GM19395 (cell line): ENCODE measurements at regions not wholly inside any gene's neighbourhood (a gene's known extent, or its start where the extent isn't known, plus 50 kb on each side); places are given as distances from the start of the nearest gene placed in this dataset.
"Not testable (repeated sequence)": the region's sequence is repeated elsewhere in the genome, so short reads cannot be mapped to it uniquely, and the experiment has no call there.

ENCODE experiments used
- ATAC-seq: cut with Tn5 transposase; IDR thresholded peaks from one replicate; pipeline ENCODE4 v1.9.1; 2021; ENCODE audit warnings: mild to moderate bottlenecking, moderate library complexity; ENCODE audit not compliant: unreplicated experiment

DNA sequence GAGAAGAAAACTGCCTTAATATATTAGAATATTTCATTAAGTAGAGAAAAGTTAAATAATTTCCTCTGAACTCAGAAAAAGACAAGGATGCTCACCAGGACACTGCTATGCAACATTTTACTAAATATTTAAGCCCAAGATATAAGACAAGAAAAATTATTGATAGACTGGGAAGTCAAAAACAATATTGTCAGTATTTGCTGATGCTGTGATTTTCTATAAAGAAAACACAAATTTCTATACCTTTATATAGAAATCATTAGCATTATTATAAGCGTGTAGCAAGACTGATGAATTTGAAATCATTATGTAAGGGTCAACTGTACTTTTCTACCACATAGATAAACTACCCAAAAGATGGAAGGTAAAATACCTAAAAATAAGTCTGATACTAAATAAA, 451.0 kb downstream of the RNF144A start:
- ATAC-seq: no peak

DNA sequence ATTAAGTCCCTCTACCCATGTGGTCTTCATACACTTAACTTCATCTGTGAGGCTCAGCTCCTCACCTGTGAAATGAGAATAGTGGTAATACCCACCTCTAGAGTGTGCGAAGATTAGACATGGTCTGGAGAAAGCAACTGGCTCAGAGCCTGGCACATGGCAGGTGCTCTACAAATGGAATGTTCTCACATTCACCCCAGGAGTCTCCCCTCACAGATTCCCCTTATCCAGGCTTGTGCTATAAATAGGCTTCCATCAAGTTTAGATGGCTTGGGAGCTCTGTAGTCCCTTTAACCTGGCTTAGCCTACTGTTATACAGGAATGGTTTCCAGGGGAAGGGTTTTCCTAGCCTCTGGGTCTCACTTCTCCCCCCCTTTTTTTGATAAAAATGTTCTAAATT, 455.9 kb downstream of the RNF144A start:
- no peak for ATAC-seq

DNA sequence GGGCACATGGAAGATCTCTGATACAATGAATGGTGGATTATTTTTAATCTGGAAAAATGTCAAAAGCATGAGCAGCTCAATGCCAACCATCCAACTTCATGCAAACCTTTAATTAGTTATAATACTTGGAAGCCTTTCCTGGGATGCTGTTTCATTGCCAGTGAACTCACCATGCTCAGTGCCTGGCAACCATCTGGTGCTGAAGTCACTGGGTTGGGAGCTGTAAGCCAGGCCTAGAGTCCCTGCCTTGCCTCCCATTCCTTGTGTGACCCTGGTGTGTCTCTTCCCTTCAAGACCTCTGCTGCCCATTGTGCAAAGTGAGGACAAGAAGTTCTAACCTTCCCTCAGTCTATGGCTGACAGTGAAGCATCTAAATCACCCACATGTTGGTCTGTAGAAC, 458.7 kb downstream of the RNF144A start:
- ATAC-seq: no peak

DNA sequence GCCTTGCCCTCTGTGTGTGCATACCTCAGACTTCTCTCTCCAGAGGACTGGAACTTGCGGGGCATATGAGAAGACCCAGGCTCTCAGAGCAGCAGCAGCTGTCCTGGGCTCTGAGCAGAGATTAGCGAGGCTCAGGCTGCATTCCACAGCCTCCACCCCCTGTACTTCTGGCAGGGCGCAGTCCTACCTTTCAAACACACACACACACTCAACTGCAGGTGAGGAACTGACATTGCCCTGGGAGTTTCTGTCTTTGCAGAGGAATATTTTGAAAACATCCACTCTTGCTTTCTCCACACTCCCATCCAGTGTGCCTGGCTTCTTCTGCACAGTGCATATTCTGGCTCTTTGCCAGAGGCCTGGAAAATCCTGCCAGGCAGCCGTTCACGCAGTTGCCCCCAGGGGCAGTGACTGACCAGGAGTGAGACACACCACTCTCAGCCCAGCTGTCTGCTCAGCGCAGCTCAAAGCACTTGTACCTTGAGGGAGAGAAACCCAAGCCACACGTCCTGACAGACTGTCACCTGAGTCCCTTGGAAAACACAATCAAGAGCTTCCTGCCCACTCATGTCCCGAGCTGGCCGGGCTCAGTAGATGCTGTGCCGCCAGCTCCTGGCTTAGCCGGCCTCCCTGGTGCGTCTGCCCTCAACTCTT, 460.8 kb downstream of the RNF144A start:
- ATAC-seq: no peak

DNA sequence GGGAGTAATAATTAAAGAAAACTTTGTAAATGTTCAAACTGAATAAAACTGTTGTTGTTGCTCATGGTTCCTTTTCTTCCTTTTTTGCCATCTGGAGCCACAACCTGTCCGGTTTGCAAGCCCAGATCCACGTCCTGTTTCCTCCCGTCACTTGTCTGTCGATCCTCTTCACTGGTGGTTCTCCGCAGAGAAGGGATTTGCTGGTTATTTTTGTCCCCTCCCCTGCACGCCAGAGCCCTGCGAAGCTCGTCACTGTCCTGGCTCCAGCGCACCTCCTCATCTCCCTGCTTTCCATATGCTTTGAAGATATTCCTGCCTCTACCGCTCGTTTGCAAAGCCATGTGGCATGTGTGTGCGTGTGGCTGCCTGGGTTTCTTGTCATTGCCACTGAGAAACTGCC, 461.4 kb downstream of the RNF144A start:
- ATAC-seq: no peak

DNA sequence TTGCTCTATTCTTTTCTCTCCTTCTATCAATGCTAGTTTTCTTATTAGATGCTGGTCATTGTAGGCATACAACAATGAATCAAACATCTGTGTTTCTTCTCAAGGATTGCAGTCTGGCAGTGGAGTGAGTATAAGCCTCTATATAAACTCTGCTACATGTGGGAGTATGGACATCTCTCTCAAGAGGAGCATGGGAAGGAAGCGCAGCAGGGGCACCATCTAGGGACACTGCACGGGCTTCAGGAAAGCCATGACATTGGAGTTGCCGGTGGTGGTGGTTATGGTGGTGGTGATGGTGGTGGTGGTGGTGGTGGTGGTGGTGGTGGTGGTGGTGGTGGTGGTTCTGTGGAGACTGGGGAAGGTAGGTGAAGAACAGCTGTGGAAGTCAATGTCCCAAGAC, 462.6 kb downstream of the RNF144A start:
- ATAC-seq: no peak

DNA sequence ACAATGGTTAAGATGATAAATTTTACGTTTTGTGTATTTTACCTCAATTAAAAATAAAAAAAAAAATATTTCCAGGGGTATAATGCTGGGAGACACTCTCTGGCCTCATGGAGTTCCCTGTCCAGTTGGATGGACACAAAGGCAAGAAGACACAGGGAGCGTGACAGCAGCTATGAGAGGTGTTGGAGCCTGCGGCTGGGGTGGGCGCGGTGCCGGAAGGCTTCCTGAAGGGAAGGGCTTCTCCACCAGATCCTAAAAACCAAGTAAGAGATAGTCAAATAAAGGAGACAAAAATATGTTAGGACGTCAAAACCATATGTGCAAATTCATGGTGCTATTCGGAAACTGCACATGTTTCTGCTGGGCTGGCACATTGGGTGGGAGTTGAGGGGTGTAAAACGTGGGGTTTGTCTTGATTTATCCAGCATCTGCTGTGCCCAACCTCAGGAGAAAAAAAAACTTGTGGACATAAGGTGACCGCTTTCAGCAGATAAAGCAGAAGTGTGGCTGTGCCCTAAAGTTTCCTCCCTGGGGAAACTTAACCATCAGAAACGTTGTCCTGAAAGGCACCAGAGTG, 467.6 kb downstream of the RNF144A start:
- ATAC-seq: no peak

DNA sequence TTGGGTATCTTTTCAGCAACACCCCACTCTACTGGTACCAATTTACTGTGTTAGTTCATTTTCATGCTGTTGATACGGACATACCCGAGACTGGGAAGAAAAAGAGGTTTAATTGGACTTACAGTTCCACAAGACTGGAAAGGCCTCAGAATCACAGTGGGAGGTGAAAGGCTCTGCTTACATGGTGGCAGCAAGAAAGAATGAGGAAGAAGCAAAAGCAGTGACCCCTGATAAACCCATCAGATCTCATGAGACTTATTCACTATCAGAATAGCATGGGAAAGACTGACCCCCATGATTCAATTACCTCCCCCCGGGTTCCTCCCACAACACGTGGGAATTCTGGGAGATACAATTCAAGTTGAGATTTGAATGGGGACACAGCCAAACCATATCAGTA, 473.1 kb downstream of the RNF144A start:
- not testable (repeated sequence) for ATAC-seq

DNA sequence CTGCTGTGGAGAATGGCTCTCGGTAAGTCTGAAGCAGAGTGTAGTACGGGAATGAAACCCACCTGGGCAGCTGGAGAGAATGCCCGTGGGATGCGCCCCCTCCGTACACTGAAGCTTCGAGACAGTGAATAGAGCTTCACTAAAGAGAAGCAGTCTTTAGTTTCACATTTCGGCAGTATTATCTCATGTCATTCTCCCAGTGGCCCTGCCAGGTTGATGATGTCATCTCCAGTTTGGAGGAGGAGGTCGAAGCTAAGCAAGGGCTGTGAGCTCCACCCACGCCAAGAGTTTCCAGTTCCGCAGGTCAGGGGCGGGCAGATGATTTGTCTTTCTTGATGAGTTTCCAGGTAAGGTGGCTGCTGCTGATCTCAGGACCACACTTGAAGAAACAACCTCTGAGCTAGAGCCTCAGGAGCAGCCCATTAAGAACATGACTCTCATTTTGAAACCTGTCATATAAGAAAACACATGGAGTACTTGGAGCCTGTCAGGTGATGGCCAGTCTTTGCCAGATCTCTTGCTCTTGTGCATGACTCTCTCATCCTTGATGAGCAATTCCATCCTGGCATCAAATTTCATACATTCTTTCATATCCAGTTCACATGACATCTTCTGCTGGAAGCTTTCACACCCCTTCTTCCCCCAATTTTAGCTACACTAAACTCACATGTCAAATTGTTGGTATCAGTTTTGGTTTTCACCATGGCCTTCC, 475.0 kb downstream of the RNF144A start:
- no peak for ATAC-seq

DNA sequence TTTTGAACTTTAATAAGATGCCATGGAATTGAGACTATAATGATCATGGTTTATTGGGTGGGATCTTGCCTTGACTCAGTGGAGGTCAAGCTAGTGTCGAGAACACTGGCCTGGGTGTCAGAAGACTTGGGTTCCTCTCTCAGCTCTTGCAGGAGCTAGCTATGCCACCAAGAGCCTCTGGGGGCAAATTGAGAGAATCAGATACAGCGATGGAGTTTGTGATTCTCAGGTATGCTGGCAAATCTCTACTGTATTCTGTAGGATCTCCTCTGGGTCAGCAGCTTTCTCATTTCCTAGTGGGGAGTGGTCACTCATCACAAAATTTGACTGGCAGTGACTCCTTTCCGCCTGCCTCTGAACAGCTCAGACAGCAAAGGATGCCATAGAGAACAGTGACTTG, 477.0 kb downstream of the RNF144A start:
- ATAC-seq: no peak

DNA sequence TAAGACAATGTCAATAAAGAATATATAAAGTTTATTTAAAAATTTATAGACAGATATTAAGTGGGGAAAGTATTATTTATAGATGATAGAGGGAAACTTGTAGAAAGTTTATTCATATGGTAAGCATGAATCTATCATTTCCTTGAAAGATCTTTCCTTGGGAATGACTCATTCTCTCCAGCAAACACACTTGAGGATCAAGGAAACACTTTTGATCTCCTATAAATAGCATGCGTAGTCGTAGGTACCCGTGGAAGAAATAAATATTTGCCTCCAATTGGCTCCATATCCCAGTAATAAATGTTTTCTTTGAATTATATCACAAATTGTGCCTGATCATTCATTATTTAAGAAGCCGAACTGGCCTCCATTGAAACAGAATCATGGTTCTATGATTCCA, 483.4 kb downstream of the RNF144A start:
- ATAC-seq: no peak

DNA sequence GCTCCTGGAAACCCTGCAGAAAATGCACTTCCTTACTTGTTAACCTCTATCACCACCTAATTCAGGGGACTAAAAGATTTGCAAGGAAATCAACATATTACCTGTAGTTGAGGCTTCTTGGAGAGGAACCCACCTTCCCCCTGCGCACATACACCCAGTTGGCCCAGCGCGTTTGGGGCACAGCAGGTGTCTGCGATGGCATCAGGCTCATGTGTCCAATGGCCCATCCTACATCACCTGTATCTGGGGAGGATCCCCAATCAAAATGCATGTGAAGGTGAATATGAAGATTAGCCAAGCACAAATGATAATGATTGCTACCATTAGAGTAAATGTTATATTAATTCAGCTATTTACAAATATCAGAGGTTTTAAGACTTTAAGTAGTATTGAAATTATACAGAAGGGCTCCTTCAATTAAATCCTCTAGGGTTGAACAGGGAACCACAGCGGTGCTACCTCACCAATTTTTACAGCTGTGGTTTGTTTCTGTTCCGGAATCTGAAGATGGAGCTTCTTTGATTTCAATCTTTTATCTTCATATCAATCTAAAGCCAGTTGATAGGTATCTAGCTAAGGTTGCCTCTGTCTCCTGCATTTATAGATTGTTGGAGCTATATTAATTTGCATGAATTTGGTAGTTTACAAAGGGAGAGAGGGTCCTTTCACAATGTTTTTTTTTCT, 486.0 kb downstream of the RNF144A start:
- no peak for ATAC-seq

DNA sequence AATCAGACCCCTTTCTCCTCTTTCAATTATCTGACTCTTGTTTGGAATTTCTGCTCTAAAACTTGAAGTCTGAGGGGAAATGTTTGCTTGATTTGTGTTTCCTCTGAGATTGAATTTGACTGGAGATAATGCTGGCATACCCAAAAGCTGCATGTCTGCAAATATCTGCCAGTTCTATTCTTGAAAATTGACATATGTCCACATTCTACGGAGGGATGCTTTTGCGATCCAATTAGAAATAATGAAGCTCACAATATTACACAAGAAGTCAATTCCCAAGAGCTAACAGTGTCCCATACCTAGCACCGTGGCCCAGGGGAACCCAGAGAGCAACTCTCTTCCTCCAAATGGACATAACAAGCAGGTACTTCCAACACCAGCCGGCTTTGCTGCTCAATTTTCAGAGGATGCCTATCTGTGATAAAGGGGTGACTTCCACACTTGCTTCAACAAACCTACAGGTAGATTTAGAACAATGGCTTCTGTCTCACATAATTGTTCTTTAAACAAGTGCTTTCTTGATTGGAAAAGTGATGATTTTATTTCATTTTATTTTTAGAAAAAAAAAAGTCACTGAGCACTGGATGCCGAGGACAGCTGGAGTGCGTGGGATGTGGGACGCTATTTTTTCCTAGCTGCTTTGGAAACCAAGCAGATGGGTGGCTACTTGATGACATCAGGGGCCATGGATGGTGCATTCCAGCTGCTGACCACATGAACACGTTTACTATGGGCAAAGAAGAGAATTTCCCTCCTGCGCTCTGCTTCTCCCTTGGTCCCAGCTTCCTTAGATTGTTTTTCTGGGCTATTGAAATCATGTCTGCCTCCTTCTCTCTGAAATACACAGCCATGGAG, 488.9 kb downstream of the RNF144A start:
- ATAC-seq: no peak

DNA sequence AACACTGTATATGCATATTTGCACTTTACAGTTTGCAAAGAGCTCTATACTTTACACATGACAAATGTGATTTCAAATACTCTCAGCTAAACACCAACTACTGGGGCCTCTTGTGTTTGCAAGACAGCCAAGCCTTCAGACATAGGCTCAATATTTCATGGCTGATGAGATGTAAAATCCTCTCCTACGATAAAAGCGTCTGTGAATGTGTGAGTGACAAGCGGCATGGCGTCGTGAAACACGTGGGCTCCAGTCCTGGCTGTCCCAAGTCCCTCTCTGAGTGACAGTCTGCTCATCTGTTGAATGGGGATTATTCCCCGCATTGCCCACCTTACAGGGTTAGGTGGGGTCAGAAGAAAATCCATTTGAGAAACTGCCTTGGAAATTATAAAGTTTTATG, 489.8 kb downstream of the RNF144A start:
- ATAC-seq: no peak

DNA sequence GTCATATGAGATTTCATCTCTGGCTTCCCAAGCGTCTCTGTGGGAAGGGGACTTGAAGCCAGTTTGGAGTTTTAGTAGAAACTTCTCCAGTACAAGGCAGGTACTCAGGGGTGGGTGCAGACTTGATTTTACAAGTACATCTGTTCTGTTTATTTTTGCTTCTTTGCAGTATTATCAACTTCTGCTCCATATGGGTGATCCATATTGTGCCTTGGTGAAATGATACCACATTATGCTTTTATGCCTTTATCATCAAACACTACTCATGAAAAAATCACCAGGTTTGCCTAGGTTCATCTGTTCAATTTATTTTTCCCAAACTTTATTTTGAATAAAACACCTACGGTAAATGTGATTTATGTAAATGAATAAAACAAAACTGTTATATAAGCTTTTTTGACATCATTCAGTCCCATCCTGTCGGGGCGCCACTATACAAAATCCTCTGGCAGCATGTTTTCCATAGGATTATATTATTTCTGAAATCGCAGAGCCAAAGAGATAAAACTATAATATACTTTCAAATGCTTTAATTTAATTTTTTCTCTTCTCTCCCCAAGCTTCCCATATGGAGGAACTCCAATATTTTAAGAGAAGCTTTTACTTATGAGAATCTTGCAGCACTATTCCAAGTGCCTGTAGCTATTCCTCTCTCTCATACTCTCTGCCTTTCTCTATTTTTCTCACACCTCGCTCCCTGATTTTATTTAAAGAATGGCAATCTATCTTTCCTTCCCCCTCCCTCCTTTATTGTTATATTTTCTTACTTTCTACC, 490.9 kb downstream of the RNF144A start:
- ATAC-seq: no peak

DNA sequence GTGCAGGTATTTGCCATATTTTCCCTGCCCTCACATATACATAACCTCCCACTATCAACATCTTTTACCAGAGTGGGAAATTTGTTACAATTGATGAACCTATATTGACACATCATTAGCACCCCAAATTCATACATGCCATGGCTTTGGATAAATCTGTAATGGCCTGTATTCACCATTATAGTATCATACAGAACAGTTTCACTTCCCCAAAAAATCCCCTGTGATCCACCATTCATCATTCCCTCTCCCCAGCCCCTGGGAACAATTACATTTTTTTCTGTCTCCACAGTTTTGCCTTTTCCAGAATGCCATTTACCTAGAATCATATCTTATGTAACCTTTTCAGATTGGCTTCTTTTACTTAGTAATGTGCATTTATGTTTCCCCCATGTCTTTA, 494.5 kb downstream of the RNF144A start:
- ATAC-seq: no peak

DNA sequence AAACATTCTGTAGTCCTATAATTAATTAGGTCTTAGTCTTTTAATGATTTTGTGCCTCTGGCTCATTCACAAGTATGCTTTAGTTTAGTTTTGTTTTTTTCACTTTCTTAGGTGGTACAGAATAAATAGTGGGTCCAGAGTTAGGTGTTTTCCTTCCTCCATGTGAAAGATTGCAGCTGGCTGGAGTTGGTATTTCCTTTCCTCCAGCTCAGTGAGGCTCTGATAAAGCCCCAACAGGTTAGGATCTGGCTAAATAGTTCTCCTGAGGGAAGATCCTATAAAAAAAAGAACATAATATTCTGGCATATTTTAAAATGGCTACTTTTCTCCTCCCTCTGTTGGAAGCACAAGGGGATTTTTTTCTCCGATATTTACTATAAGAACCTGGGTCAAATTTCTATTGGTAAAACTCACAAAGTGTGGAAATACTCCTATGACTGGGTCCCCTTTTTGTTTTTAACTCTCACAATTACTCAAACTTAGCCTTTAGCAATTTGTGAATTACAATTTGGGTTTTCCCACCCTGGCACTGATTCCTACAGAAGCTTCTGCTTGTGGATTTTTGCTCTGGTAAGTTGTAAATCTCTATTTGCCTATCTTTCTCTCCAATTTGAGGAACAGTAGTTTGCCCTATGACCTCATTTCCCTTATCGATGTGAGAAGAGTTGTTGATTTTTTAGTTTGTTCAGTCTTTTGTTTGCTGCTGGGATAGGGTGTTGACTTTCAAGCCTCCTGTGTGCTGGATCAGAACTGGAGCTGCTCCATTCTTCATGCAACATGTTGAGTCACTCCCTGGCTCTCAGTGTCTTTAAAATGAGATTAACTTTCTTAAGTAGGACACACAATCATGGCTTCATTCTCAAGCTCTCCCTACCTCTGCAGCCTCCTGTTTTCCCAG, 500.9 kb downstream of the RNF144A start:
- no peak for ATAC-seq

DNA sequence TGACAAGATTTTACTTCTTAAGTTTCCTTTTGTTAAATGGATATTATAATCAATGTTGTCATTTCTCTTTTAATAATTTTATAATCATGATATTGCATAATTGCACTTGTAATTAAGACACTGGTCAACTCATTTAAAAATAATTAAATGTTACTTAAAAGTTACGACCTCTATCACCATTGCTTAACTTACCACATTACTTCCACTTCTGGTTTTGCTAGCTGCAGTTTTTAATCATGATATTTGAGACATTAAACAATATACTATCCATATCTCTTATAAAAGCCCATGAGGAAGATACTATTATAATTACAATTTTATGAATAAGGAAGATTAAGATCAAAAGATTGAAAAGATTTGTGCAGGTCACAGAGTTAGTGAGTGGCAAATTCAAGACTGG, 502.0 kb downstream of the RNF144A start:
- ATAC-seq: no peak

DNA sequence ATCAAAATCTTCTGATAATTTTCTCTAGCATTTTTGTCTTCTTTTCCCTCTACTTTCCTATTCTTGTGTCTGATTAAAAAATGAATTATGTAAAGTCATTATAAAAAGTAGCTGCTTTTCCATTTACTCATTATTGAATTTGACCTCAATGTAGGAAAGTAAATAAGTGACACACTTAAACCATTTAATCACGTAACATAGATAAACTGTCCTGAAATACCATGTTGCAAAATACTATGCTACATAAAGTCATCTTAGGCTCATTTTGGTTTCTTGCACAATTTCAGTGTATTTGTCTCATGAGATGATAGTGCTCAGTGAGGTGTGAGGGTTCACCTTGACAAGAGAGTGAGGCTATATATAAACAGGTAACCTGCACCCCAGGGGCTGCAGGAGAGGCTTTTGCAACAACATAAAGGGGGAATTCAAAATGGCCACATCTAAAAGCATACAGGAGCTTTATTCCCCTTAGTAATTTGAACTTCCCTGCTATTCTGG, 502.7 kb downstream of the RNF144A start:
- ATAC-seq: no peak
